ENCODE measurements at regions not wholly inside any gene's neighbourhood (a gene's known extent, or its start where the extent isn't known, plus 50 kb on each side); places are given as distances from the start of the nearest gene placed in this dataset.
"Not testable (repeated sequence)": the region's sequence is repeated elsewhere in the genome, so short reads cannot be mapped to it uniquely, and the experiment has no call there.

DNA sequence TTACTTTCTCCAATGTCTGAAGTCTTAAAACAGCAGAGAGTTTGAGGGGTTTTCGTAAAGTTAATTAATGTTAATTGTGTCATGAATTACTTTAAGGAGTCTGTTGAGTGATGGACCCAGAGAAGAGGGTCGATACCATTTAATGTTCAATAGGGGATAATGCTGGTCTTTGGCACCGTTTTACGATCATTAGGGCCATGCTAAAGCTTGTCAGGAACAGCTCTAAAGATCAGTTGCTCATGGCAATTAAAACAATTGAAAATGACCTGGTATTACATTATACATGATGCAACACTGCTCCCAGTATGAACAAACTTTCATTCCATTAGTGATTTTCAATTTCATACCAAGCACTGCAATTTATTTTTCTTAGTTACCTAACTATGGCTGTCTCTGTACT, 296.9 kb downstream of the ETV1 start:
- no peak for DNase-seq (ENCODE audit: low spot score)

DNA sequence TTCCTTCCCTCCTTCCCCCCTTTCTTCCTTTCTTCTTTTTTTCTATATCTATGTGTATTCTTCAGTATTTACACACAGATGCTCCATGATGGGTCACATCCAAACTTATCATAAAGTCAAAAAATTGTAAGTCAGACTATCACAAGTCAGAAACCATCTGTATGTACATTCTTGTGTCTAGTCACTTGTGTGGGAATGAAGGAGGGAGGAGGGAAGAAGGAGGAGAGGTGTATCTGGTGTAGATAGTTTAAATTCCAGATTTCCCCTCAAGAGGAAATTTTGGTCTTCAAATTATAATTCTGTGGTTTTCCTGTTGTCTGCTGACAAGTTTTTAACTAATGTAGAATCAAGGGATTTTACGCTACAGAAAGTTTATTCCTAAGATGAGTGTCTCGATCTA, 287.2 kb downstream of the ETV1 start:
- no peak for DNase-seq (ENCODE audit: low spot score)

DNA sequence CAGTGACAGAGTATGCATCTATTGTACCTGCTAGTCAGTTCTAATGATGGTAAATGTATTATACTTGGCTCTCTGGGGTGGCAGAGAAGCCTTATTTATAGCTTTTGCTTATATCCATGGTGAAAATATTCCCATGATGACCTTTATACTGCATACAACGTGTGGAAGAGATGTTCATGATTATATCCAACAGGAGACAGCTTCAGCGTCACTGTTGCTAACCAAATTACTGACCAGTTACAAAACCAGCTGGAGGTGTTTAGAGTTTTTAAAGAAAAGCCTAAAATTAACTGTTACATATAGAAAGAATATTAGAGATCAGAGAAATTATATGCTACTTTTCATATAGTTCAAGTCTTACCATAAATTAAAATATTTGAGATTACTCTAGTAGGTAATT, 280.8 kb downstream of the ETV1 start:
- DNase-seq (ENCODE audit: low spot score), result no peak

DNA sequence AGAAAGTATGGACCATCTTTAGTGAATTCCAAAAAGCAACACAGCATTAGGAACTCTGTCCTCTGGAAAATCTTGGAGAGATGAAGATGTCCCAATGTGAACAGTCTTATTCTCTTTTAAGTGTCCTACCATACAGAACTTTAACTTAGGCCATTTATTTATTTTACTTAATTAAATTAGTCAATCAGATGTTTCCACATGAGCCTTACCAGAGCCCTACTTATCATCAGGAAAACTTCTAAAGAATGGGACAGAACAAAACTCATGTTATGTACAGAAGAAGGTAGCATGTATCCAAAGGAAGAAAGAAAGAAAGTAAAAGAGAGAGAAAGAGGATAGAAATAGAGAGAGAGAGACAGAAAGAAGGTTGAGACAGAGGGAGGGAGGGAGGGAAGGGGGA, 276.4 kb downstream of the ETV1 start:
- no peak for DNase-seq (ENCODE audit: low spot score)

DNA sequence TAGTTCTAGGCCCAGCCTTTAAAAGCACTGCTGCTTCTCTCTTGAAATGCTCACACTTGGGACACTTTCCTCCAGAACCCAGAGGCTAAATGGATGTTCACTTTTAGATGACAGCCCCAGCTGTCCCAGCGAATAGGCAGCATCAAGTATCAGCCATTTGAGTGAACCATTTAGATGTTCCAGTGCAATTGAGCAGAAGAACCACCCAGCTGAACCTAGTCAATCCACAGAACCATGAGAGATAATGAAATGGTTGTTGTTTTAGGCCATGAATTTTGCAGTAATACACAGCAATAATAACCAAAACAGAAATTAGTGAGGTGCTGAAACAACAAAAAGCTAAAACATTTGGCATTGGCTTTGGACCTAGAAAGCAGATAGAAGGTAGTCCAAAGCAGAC, 273.9 kb downstream of the ETV1 start:
- DNase-seq (ENCODE audit: low spot score), result no peak

DNA sequence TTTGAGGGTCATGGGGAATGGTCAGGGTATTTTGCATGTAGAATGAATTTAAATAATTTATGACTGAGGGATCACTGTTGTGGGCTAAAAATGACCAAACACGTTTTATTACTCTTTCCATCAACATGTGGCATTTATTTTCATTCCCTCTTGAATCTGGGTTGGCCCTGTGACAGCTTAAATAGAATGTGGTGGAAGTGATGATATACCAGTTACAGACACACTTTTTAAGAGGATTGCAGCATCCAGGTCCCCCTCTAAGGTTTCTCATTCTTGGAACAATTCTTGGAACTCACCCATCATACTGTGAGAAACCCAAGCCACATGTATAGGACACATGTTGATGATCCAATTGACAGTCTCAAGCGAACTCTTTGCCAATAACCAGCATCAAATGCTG, 272.4 kb downstream of the ETV1 start:
- DNase-seq (ENCODE audit: low spot score), result no peak

DNA sequence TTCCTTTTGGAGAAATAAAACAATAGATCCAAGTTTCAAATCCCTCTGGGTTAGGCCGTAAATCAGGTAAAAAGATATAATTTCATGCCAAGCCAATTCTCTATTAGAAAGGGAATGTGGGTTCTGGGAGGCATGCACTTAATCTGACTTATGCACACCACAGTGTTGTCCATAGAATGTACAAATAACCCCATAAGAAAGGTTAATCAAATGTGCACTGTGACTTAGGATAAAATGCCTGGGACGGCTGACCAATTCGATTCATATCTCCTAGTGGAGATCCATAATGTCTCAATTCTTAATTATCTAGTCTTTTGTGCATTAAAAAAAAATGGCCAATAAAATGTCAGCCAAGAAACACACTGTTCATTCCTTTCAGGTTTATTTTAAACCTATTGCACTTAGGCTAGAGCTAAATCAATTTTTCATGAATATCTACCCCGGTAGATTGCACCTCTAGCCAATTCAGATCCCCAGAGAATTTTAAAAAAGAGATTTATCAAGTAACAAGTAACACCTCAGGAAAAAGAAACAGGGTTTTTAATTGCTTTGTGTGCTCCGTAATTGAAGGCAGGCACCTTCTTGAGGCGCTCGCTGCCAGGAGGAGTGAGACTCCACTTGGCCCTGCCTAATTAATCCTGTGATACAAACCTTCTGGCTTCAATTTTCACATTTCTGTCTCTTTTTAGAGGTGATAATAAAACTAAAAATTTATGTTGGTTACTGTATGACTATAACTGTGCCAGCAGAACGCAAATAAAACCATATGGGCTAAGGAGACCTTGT, 265.1 kb downstream of the ETV1 start:
- no peak for DNase-seq (ENCODE audit: low spot score)

DNA sequence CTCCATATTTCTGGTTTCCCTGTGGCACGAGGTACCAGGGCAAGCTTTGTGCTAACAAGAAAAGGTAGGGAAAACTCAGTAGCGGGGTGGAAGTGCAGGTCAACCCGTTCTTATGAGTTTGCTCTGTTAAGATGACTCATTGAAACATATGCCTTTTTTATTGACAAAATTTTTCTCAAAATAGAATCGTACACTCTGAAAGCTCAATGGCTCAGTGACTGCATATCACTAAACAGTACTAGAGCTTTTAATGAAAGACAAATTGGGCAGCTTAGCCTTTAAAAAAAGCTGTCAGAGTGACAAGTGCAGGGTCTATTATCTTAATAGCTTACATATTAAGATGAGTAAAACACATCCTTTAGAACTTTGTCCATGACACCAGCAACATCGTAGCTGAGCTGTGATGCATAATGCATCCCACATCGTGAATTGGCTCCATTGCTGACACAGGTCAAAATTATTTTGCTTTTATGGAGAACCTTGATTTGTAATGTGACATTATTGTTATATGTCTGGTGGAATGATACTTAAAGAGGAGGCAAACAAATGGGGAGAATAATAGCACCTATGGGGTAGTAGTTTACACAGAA, 264.4 kb downstream of the ETV1 start:
- DNase-seq (ENCODE audit: low spot score), result no peak

DNA sequence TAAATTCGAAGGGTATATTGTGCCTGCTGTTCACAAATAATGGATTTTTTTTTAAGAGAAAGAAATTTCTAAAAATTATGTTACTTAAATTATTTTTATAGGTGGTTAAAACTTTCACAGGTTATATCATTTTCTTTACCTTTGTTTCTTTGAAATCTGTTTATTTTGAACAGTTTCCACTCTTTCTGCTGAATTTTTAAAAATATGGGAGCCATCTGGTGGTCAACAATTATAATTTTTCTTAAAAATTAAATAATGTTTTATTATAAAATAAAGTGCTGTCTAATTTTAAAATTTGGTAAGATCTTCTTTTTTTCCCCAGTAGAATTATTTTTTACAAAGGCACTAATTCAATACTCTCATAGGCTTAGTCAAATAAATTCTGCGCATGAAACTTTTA, 263.9 kb downstream of the ETV1 start:
- DNase-seq (ENCODE audit: low spot score), result no peak

DNA sequence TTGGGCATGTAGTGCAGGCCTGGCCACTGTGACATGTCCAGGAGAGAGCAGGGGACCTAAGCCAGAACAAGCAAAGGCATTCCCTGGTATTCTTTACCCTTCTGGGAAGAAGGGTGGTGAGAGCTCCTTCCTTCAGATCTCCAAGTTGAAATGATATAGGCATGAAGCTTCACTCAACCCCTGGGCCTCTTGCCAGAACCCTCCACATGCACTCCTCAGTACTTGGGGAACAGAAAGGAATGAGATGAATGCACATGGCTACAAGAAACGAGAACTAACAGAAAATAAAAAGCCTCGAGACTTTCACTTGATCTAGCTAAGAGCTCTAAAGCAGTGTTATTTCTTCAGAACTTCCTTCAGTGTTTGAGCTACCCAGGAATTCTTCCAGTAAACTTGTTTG, 262.2 kb downstream of the ETV1 start:
- no peak for DNase-seq (ENCODE audit: low spot score)

DNA sequence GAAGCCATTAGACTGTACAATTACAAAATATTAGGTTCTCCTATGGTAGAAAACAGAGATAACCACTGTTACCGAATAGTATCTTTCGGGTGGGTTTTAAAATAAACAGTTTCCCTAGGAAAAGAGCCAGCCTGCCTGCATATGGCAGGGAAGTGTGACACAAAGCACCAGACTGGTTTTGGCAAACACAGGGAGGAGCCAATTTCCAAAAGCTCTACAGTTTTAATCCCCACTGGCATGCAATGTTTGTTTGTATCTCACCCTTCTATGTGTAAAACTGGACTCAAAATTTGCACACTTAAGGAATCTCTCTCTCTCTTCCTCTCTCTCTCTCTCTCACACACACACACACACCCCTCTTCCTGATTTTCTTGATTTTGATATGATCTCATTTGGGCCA, 261.7 kb downstream of the ETV1 start:
- DNase-seq (ENCODE audit: low spot score), result no peak

DNA sequence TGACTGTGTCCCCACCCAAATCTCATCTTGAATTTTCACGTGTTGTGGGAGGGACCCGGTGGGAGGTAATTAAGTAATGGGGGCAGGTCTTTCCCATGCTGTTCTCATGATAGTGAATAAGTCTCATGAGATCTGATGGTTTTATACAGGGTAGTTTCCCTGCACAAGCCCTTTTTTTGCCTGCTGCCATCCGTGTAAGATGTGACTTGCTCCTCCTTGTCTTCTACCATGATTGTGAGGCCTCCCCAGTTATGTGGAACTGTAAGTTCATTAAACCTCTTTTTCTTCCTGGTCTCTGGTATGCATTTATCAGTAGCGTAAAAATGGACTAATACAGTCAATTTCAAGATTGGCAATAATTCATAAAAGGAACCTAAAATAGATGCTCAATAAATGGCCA, 261.0 kb downstream of the ETV1 start:
- not testable (repeated sequence) for DNase-seq (ENCODE audit: low spot score)

DNA sequence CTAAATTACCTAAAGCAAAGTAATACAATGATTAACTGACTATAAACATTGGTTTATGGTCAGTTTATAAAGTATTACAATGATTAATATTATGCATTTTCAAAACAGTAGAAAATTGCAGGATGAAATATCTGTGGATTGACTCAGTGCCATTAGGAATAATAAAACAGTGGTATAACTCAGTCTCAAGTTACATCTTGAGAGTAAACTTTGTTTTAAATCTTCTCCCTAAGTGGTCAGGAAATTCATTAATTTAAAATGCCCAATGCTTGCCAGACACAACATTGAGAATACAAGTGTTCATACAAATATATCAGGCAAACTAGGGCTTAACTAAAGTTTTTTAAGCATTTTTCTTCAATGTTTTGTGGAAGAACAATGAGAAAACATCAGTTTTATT, 257.8 kb downstream of the ETV1 start:
- DNase-seq (ENCODE audit: low spot score), result no peak

DNA sequence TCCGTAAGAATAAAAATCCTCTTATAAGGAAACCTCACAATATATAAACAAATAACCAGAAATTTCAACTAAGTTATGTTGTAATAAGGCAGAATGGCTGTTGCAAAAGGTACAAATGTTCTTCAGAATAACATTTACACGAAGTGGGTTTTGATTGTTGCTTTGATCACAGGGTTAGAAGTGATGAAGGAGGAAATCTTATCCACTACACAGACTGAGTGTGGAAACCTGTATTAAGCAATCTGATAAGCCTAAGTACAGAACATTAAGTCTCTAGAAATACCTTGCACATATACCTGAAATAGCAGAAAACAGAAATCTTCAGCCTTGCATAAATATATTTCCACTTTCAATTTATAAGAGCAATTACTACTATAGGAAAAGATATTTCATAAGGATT, 251.9 kb downstream of the ETV1 start:
- DNase-seq (ENCODE audit: low spot score), result no peak

DNA sequence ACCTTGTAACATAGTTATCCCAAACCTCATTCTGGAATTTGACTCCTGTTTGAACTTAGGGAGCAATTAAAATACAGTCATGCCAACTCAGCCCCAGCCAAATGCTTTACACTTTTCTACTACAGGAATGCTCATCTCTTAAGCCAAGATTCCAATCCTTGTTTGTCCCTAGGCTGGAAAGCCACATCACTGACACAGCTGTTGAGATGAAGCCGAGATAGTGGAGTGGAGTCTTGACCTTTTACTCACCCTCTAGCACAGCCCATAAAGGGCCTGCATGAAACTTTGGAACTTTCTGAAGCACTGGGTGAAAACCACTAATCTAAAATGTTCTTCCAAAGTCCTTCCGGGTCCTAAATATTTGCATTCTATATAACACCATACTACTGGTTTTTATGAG, 247.3 kb downstream of the ETV1 start:
- DNase-seq (ENCODE audit: low spot score), result peak; percentile 11

DNA sequence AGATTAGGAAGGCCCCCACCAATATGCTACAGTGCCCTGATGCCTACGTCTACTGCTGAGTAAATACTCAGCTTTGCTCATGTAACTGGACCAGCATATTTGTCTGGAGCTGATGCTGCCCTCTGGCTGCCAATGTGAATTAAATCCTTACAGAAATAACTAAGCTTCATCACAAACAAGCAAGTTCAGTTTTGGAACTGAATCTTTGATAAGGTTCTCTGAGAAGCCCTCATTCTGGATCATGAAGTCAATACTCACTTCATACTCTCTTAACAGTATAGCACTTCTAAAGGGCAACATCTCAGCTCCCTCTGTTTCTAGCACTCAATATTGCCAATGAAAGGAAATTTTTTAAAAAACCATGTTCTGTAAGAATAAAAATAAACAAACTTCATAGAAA, 246.7 kb downstream of the ETV1 start:
- DNase-seq (ENCODE audit: low spot score), result peak; percentile 47

DNA sequence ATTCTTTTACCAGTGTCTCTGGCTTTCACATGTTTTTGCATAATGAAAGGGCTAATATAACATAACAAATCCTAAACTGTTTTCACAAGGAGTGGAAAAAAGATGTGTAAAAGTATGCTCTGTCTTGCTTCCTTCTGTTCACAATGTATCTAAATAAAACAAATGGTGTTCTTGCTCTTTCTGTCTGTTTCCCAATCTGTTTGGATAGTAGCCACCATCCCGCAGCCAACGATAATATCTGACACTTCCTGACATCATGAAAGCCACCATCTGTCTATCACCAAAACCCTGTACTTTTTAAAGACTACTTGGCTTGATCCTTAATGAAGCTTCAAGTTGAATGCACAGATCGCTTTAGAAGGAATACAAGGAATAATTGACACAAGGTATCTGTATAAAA, 246.2 kb downstream of the ETV1 start:
- DNase-seq (ENCODE audit: low spot score), result no peak

DNA sequence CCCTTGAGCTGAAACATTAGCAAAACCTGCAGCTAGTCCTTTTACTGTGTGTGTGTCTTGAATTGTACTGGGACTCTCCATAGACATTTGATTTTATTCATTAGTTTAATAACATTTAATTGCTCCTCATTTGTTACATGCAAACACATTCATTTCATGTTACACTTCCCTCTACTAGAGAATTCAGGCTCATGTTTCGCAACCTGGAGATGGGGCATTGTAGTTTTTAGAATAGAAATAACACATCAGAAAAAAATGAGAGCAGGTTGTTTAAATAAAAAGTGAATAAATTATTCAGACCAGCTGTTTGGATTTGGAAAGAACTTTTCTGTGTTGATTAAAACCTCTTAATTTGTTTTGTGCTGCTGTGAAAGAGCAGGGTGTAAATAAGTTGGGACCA, 243.9 kb downstream of the ETV1 start:
- no peak for DNase-seq (ENCODE audit: low spot score)

DNA sequence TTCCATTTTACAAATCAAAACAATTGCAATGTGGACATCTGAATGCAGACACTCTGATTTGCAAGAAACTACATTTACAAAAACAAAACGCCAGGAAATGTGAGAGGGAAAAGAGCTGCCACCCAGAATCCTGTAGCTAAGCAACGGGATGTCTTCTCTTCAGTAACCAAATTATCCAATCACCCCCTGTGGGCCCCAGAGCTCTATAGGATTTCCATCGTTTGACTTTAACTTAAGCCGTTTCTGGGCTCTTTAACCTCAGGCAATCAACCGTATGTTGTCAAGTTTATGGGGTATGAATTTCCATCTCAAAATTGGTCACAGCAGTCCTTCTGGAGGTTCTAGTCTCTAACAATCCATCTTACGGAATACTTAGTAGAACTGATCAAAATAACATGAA, 240.5 kb downstream of the ETV1 start:
- DNase-seq (ENCODE audit: low spot score), result peak; percentile 46

DNA sequence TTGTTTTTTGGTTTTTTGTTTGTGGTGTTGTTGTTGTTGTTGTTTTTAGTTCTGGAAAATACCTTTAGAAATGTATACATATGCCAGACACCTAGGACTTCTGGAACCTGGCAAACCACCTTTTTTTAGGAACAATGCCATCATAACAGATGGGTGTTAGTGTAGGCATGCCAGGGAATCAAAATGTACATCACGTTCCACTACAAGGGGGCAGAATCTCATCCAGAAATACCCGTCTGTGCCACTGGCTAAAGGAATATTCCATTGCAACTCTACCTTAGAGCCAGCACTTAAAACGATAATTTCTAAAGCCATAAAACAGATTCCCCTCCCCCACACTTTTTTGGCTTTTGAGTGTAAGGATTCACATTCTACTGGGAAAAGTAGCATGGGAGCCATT, 239.8 kb downstream of the ETV1 start:
- no peak for DNase-seq (ENCODE audit: low spot score)

DNA sequence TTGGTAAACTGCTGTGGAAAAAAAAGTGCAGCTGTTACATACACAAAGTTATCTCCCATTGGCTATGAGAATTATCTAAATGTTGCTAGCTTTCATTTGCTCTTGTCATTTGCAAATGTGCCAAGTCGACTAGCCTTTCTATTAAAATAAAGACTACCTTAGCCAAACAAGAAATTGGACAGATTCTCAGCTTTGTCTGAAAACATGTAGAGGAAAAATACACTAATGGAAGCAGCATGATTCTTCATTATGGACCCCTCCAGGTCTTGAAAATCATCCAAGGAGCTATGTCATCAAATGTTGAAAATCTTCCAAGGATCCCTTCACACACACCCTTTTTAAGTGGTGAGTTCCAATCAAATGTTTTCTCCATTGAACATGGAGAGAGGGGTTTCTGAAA, 237.7 kb downstream of the ETV1 start:
- no peak for DNase-seq (ENCODE audit: low spot score)

DNA sequence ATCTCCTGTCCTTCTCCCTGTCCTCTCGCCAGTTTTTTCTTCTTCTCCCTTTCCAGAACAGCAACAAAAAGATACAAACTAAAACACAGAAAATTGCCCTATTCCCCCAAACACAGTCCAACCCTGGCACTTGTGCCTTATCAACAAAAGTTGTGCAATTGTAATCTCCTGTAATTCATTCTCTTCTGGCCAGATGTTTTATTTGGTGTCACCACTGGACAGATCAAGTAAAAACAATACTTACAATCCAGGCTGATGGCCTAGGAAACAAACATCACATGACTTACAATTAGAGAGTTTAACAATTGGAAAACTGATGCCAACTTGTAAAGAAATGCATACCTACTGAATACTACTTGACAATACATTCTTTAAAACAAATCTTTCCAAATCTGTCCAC, 231.6 kb downstream of the ETV1 start:
- DNase-seq (ENCODE audit: low spot score), result no peak

DNA sequence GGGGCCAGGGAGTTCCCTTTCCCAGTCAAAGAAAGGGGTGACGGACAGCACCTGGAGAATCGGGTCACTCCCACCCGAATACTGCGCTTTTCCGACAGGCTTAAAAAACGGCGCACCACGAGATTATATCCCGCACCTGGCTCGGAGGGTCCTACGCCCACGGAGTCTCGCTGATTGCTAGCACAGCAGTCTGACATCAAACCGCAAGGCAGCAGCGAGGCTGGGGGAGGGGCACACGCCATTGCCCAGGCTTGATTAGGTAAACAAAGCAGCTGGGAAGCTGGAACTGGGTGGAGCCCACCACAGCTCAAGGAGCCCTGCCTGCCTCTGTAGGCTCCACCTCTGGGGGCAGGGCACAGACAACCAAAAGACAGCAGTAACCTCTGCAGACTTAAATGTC, 223.6 kb downstream of the ETV1 start:
- not testable (repeated sequence) for DNase-seq (ENCODE audit: low spot score)

DNA sequence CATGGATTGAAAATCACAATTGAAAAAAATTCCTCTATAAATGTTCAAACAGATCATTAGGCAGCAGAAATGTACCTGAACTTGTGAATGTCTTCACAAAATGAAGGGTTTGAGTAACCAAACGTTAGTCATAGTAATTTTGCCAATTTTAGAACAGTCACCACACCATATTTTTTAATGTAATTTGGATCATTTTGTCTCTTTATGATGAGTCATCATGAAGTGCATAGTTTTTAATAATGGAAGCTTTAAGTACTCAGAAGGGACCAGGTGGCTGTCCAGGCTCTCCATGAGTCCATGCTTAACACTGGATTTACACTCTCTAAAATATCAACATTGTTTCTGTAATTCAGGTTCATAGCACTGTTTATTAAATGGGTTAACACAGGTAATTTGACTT, 219.2 kb downstream of the ETV1 start:
- no peak for DNase-seq (ENCODE audit: low spot score)

Data from SK-N-DZ (cell line).